HTR-8/SVneo (cell line): ENCODE measurements at regions not wholly inside any gene's neighbourhood (a gene's known extent, or its start where the extent isn't known, plus 50 kb on each side); places are given as distances from the start of the nearest gene placed in this dataset.
"Not testable (repeated sequence)": the region's sequence is repeated elsewhere in the genome, so short reads cannot be mapped to it uniquely, and the experiment has no call there.

Source experiments
- DNase-seq: peaks from one replicate; pipeline ENCODE4 v3.0.0; 2011; ENCODE audit warnings: low spot score, mixed read lengths; ENCODE audit not compliant: insufficient read length
- FAIRE-seq: peaks from 2 replicates; lab custom pipeline; 2011; peaks lifted over from hg19 to GRCh38; lab: Jason Lieb, UNC

DNA sequence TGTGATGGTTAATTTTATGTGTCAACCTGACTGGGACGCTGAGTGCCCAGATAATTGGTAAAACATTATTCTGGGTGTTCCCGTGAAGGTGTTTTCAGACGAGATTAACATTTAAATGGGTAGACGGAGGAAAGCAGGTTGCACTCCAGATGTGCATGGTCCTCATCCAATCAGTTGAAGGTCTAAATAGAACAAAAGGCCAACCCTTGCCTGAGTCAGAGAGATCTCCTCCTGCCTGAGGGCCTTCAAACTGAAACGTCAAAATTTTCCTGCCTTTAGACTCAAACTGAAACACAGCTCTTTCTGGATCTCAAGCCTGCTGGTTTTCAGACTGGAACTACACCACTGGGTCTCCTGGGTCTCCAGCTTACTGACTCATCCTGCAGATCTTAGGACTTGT, 73.5 kb downstream of the NPIPA8 start:
- DNase-seq, FAIRE-seq: not testable (repeated sequence)

DNA sequence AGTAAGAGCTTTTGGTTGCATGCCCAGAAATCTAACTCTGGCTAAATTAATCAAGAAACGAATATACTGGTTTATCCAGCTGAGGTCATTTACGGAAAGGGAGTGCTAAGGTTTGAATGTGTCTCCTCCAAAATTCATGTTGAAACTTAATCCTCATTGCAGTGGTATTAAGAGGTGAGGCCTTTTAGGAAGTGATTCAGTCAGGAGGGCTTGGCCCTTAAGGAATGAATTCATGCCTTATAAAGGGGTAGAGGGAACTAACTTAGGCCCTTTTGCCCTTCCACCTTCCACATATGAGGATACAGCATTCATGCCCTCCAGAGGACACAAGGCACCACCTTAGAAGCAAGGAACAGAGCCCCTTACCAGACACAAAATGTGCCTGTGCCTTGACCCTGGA, 74.7 kb downstream of the NPIPA8 start:
- not testable (repeated sequence) for FAIRE-seq, DNase-seq

DNA sequence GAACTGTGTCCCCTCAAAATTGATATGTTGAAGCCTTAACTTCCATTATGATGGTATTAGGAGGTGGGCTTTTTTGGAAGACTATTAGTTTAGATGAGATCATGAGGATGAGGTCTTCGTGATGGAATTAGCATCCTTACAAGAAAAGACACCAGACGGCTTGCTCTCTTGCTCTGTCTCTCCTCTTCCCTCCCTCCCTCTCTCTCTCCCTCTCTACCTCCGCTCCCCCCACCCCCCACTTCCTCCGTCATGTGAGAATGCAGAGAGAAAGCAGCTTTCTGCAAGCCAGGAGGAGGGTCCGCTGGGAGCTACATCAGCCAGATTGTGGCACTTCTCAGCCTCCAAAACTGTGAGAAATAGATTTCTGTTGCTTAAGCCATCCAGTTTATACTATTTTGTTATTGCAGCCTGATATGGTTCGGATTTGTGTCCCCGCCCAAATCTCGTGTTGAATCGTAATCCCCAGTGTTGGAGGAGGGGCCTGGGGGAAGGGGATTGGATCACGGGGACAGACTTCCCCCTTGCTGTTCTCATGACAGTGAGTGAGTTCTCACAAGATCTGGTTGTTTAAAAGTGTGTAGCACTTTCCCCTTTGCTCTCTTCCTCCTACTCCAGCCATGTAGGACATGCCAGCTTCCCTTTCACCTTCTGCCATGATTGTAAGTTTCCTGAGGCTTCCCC, 76.9 kb downstream of the NPIPA8 start:
- DNase-seq, FAIRE-seq: not testable (repeated sequence)

DNA sequence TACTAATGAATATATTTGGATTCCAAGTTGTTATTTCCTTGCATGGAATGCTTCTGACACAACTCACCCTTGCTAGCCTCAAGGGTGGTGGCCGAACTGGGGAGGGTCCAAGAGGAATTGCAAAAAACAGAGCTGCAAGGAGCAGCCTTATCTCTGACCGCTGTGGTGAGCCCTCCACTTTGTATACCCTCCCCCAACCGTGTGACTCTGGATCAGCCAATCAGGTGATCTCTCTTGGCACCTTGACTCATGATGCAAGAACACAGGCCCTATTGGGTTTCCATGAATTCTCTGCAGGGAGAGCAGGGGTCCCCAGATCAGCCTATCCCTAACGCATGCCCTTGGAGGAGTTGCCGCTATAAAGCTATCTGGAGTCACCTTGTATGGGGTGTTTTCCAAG, 83.6 kb downstream of the NPIPA8 start:
- not testable (repeated sequence) for DNase-seq, FAIRE-seq

DNA sequence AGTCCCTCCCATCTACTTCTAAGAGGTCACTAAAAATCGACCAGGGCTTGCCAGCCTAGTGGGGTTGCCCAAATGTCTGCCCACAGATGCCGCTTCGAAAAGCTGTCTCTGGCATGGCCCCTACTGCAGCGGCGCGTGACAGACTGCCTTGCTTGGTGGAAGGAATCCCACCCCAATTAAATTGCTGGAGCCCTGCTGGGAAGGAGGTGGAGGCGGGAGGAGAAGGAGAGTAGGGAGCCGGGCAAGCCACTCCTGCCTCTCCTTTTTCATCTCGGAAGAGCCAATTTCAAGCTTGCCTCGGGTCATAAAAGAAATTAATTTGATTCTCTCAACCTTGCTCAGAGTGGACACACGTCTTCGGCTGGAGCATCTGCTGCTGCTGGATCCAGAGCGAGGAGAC, 106.0 kb downstream of the NPIPA8 start:
- FAIRE-seq = not testable (repeated sequence)

DNA sequence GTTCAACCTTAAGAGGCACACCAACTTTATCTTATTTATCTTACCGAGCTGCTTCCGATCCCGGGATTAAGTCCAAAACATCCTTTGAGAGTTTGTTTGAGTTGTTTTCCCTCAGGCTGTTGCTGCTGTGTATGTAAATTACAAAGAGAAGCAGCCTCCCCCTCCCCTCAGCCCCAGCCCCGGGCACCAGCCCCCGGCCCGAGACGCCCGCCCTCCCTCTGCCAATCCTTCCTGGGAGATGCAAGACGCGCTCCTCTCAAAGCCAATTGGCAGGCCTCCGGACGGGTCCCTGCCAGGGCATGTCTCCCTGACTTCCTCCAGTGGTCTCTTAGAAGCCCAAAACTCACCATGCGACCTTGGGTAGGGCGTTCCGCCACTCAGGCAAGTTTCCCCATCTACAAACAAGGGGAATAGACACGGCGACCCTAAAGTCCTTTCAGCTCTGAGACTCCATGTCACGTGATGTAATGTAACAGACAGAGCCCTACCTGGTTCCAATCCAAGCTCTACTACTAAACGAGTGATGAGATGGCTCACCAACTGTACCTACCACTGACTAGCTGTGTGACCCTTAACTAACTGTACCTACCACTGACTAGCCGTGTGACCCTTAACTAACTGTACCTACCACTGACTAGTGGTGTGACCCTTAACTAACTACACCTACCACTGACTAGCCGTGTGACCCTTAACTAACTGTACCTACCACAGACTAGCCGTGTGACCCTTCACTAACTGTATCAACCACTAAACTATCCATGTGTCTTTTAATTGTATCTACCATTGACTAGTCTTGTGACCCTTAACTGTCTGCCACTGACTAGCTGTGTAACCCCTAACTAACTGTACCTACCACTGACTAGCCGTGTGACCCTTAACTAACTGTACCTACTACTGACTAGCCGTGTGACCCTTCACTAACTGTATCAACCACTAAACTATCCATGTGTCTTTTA, 114.2 kb downstream of the NPIPA8 start:
- not testable (repeated sequence) for DNase-seq, FAIRE-seq

More for the DNA sequence above, 106.0 kb downstream of the NPIPA8 start:
- DNase-seq = not testable (repeated sequence)

DNA sequence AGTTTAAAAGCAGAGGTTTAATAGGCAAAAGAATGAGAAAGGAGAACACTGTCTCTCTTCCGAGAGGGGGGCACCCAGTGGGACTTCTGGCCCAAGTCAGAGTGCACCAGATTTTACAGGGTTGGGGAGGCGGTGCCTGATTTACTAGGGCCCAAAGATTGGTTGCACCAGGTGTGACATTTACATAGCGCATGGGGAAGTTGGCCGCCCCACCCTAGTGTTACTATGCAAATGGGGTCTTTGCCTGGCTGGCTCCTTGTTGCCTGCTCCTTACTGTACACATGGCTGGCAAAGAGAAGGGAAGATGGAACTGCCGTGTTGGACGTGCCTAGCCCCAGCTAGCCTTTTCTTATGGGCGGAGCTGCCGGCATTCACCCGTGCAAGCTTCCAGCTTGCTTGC, 118.8 kb downstream of the NPIPA8 start:
- not testable (repeated sequence) for DNase-seq, FAIRE-seq

DNA sequence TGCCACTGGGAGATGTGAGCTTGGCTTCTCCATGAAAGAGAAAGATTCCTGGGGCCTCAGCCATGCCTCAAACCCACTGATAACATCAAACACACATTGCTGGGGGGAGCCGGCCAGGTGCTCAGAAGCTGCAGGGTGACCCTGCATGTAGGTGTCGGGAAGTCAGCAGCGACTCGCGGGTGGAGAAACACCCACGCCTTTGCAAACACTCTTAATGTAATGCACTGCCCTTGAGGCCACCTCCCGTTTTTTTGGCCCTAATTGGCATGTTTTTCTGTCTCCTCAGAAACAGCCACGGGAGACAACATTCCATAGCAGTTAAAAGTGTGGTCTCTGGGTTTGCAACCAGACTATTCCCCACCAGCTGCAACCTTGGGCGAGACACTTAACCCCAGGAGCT, 119.7 kb downstream of the NPIPA8 start:
- FAIRE-seq, DNase-seq: not testable (repeated sequence)

DNA sequence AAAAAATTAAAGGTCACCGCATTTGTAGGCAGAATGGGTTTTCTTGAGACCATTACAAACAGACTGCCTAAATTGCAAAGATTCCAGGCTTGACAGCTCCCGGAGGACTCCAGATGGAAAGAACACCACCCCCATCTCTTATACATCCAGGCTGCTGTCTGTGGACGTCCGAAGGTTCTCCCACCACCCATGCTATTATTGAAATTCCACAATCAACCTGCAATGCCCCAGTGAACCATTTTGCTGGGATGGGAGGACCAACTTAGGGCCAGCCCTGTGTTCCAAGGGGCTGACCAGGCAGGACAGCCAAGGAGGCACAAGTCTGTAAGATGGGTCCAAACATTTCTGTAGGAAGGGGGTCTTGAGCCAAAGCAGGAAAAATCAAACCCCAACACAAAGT, 122.7 kb downstream of the NPIPA8 start:
- not testable (repeated sequence) for FAIRE-seq, DNase-seq

DNA sequence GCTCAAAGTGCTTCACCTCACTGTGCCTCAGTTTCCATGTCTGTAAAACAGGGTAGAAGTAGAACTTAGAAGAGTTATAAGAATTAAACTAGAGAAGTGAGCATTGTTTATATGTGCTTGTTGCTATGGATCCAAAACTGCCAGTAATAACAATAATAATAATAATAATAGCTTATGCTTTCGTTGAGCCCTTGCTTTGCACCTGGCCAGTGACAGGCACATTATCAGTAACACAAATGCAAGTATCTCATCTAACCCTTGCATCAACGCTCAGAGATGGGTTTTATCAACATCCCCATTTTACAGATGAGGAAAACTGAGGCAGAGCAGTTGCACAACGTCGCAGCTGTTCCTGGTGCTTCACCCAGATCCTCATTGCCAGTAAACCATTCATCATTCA, 125.0 kb downstream of the NPIPA8 start:
- not testable (repeated sequence) for DNase-seq, FAIRE-seq

DNA sequence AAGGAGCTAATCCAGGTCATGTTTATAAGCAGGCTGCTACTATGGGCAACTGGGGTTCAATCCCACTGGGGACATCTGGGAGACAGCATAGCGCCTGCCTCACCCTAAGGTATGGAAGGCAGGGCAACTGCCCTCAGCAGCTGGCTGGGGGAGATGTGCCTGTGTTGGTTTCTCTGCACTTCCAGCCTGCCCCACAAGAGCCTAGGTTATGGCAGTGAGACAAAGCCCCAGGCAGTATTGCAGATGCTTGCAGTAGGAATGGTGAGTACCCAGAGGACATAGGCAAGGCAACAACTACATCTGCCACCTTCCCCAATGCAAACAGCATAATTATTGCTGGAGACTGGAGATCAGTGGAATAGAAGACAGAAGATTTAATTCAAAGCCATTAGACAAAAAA, 131.8 kb downstream of the NPIPA8 start:
- FAIRE-seq, DNase-seq: not testable (repeated sequence)

DNA sequence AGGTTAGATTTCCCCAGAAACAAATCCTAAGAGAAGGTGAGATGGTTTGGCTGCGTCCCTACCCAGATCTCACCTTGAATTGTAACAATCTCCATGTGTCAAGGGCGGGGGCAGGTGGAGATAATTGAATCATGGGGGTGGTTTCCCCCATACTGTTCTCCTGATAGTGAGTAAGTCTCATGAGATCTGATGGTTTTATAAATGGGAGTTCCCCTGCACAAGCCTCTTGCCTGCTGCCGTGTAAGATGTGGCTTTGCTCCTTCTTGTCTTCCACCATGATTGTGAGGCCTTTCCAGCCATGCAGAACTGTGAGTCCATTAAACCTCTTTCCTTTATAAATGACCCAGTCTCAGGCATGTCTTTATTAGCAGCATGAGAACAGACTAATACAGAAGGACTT, 132.2 kb downstream of the NPIPA8 start:
- FAIRE-seq, DNase-seq: not testable (repeated sequence)

DNA sequence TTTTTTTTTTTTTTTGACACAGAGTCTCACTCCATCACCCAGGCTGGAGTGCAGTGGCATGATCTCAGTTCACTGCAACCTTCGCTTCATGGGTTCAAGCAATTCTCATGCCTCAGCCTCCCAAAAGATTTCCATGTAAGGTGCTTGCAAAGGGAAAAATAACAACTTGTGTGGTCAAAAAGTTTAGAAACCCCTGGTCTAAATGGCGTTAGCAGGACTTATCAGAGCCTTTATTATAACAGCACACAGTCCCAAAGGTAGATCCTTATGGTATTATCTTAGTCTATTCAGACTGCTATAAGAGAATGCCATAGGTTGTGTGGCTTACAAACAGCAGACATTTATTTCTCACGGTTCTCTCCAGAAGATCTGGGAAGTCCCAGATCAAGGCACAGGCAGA, 135.0 kb downstream of the NPIPA8 start:
- not testable (repeated sequence) for FAIRE-seq

DNA sequence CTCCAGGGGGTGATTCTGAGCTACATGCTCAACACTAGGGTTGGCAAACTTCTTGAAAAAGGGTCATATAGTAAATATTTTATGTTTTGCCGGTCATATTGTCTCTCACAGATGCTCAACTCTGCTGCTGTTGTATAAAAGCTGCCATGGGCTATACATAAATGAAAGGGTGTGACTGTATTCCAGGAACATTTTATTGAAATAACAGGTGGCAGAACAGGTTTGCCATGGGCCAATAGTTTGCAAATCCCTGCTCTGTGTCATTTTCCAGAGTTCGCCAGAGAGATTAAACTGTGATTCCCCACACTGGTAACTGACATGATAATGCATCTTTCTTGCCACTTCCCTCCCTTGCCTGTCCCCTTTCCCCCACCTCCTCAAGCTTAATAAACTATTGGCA, 144.1 kb downstream of the NPIPA8 start:
- FAIRE-seq, DNase-seq: not testable (repeated sequence)

More for the DNA sequence above, 135.0 kb downstream of the NPIPA8 start:
- not testable (repeated sequence) for DNase-seq

DNA sequence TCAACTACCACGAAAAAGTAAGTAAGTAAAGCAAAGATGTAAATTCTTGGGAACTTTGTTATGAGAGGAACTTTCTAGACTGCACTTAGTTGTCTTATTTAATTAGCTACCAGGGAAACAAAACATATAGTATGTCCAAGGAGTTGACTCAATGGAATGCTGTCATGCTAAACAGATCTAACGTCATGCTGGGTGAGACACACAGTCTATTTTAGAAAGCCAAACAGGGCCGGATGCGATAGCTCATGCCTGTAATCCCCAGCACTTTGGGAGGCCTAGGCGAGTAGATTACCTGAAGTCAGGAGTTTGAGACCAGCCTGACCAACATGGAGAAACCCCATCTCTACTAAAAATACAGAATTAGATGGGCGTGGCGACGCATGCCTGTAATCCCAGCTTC, 146.4 kb downstream of the NPIPA8 start:
- FAIRE-seq, DNase-seq: not testable (repeated sequence)

DNA sequence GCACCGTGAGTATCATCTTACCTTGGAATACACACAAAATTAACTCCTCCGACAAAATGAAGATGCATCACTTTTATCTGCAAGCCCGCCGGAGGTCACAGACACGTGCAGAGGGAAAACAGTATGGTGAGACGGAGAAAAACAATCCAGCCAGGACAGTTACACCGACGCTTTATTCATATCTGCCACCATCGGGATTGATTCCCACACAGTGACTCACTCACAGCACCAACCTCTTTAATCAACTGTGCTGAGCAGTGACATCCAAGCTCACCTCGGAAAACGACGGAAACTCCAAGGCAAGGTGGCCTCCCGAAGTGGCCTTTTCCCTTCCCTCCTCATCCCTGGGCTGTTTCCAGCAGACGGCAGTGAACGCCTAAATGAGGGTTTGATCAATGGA, 151.8 kb downstream of the NPIPA8 start:
- DNase-seq, FAIRE-seq: not testable (repeated sequence)

DNA sequence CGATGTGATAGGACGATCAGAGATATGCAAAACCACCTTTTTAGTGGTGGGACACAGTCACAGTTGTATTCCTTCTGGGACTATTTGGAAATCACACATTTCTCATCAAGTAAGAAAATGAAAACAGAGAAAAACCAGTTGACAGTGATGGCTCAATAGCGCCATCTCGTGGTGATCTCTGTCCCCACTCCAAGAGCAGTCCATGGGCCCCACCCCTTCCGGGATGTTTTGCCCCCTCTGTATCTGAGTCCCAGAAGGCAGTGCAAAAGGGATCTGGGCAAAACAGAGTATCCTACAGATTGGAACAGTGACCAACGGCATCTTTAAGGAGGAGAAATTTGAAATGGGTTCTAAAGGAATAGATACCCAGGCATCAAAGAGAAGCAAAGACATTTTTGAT, 155.5 kb downstream of the NPIPA8 start:
- not testable (repeated sequence) for DNase-seq, FAIRE-seq

DNA sequence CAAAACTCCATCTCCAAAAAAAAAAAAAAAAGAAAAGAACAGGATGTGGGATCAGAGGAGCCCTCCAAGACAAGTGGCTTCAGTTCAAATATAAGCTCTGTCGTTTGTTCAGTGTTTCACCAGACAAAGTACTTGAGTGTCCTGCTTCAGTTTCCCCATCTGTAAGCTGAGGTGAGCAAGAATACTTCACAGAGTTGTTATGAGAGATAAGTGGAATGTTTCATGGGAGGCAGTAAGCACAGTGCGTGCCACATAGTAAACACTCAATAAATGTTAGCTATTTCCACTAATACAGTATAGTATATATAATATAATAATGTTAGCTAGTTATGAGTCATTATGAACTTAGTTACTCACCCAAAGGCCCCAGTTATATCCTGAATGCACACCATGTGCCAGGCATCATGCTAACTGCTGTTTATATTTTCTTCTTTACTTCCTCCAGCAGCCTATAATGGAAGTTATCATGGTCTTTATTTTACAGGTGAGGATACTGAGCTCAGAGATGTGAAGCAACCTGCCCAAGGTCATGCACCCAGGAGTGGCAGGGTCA, 162.5 kb downstream of the NPIPA8 start:
- FAIRE-seq, DNase-seq: not testable (repeated sequence)

DNA sequence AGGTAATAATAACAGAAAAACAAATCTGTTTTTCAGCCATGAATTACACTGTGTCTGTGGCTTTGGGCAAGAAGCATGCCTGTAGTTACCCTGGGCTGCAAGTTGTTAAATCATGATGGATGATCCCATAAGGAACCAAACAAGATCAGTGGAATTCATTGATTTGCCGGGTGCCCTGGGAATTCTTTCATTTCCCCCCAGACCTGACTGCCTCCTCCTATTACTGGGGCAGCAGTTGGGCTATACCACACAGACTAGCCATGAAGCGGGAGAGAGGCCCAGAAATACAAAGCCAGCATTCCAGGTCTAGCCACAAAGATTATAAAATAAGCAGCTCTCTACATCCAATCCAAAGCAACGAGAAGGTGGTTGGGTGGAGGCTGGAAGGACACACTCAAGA, 174.2 kb downstream of the NPIPA8 start:
- DNase-seq, FAIRE-seq: not testable (repeated sequence)

DNA sequence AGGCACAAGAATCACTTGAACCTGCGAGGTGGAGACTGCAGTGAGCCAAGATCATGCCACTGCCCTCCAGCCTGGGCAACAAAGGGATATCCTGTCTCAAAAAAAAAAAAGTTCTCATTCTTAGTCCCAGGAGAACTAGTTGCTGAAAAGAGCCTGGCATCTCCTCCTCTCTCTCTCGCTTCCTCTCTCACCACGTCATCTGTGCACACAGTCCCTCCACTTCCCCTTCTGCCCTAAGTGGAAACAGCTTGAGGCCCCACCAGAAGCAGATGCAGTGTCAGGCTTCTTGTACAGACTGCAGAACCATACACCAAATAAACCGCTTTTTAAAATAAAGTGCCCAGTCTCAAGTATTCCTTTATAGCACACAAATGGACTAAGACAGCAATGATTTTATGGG, 175.3 kb downstream of the NPIPA8 start:
- DNase-seq = not testable (repeated sequence)
- FAIRE-seq = peak; percentile 36
